ENCODE measurements at regions not wholly inside any gene's neighbourhood (a gene's known extent, or its start where the extent isn't known, plus 50 kb on each side); places are given as distances from the start of the nearest gene placed in this dataset.
"Not testable (repeated sequence)": the region's sequence is repeated elsewhere in the genome, so short reads cannot be mapped to it uniquely, and the experiment has no call there.

GRCh38 chr12:23140710-23141109 lies 515.7 kb downstream of the ETNK1 start:
- H3K4me3 ChIP-seq, result no peak overlapping the region
- no peaks in the 10 kb centered on the region for H3K36me3 ChIP-seq
- H3K9me3 ChIP-seq, result no peaks in the 10 kb centered on the region
- no peak for DNase-seq (ENCODE audit: low spot score)
- TF ChIP-seq CTCF (IDR thresholded peaks at IDR 0.05), result no peak
- no peaks in the 10 kb centered on the region for H3K27me3 ChIP-seq
- no peak overlapping the region for H3K27ac ChIP-seq
- H3K4me1 ChIP-seq, result no peaks in the 10 kb centered on the region

DNA sequence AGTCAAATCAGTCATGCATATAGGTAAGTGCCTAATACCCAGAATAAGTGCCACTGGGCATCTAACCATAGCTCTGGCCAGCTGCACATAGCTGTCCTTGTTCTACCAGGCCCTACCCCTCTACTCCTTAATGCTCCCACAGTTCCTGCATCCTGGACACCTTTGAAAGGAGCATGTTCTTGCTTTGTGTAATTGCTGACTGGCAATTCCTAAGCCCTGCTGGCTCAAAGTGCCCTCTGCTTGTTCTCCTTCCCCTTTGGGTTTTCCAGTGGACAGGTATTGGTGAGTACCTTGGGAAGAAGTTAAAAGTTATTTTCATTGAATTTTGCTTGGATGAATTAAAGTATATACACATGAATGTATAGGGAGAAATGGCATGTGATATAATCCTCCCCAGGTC lies 516.4 kb downstream of the ETNK1 start:
- Histone ChIP-seq H3K27me3 (no peaks in the 10 kb centered on the region), H3K36me3 (no peaks in the 10 kb centered on the region), H3K4me3 (no peak overlapping the region), H3K4me1 (no peaks in the 10 kb centered on the region), H3K27ac (no peak overlapping the region), H3K9me3 (no peaks in the 10 kb centered on the region)
- TF ChIP-seq CTCF (IDR thresholded peaks at IDR 0.05), result no peak
- no peak for DNase-seq (ENCODE audit: low spot score)

- DNase-seq (ENCODE audit: low spot score); H3K27me3 ChIP-seq; H3K4me1 ChIP-seq; H3K9me3 ChIP-seq; H3K27ac ChIP-seq; H3K36me3 ChIP-seq; H3K4me3 ChIP-seq: not testable (repeated sequence)
These were observed 521.1 kb downstream of the ETNK1 start for GRCh38 chr12:23146070-23146469.

DNA sequence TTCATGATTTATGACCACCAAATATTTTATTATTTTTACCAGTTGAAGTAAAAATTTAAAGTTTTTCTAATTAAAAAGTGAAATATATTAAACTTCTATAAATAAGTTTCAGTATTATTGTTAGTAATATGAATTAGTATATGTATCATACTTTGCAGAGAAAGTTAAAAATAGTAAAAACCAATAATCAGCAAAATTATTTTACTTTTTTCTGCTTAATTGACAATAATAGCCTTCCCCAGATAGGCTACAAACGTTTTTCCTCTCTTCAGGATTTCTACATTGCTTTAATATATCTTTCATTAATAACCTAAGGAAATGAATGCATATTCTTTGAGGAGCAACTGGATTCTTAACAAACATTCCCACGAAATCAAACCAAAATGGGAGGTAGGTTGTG lies 543.5 kb downstream of the ETNK1 start:
- no peak for DNase-seq (ENCODE audit: low spot score)
- H3K9me3 ChIP-seq, result peaks cover 0 to 6% of the 10 kb centered on the region in 2 donors
- no peak overlapping the region for H3K27ac ChIP-seq
- no peaks in the 10 kb centered on the region for H3K36me3 ChIP-seq
- no peaks in the 10 kb centered on the region for H3K4me1 ChIP-seq
- H3K4me3 ChIP-seq, result no peak overlapping the region
- no peaks in the 10 kb centered on the region for H3K27me3 ChIP-seq
- TF ChIP-seq CTCF (IDR thresholded peaks at IDR 0.05), result no peak

DNA sequence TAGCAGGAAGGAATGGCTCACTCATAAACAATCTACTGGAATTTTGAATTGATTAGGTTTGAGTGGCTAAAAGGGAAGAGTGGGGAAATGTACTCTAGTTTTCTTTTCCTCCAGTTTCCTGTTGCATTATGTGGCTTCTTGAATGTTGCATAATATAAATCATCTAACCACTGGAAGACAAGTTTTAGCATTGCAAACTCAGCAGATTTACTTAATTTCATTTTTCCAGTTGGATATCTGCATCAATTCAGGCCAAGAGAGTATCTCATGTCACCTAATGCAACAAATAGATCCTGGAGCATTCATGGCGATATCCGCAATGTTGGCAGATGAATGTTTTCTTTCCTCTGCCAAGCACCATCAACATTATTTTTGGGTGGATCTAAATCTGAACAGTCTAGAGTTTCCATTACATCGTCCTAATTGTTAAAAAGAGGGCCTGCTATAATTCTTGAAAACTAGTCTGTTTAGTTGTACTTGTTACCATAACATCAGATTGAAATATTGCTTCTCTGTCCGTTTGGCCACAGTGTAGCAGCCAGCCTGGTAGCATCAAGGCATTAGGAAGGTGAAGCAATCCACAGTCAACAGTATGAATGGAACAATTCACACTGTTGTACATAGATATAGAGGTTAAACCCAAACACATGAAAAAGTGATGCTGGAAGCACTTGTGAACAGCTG lies 544.2 kb downstream of the ETNK1 start:
- Histone ChIP-seq H3K27me3 (no peaks in the 10 kb centered on the region), H3K36me3 (no peaks in the 10 kb centered on the region), H3K9me3 (peaks cover 0 to 6% of the 10 kb centered on the region in 2 donors), H3K27ac (no peak overlapping the region), H3K4me3 (no peak overlapping the region), H3K4me1 (no peaks in the 10 kb centered on the region)
- TF ChIP-seq CTCF (IDR thresholded peaks at IDR 0.05), result no peak
- no peak for DNase-seq (ENCODE audit: low spot score)

- Histone ChIP-seq H3K36me3 (no peaks in the 10 kb centered on the region), H3K4me3 (no peak overlapping the region), H3K9me3 (peaks cover 0 to 6% of the 10 kb centered on the region in 2 donors), H3K27ac (no peak overlapping the region), H3K4me1 (no peaks in the 10 kb centered on the region), H3K27me3 (no peaks in the 10 kb centered on the region)
- no peak for DNase-seq (ENCODE audit: low spot score)
- no peak for TF ChIP-seq CTCF (IDR thresholded peaks at IDR 0.05)
These were observed 544.7 kb downstream of the ETNK1 start for GRCh38 chr12:23169696-23170013.

Data from right atrium auricular region (tissue), 2 donors.